ENCODE measurements at regions not wholly inside any gene's neighbourhood (a gene's known extent, or its start where the extent isn't known, plus 50 kb on each side); places are given as distances from the start of the nearest gene placed in this dataset.

- no peak for DNase-seq
These were observed 182.5 kb downstream of the SP3 start for GRCh38 chr2:173782681-173783080.

DNA sequence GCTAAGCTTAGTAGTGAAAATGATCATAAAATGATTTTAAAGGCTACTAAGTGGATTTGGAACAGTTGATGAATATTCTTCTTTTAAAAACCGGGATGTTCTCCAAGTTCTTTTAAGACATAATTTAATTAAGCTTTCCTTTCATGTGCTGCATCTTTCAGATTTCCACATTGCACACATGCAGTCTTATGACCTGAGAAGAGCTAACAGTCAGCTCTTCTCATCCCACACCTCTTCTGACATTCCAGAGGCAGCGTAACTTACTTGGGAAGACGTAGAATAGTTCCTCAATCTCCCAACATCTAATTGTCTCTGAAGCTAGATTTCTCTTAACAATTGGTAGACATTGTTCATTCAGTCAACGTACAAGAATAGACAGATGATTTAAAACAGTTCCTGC is 181.8 kb downstream of the SP3 start:
- DNase-seq, result no peak

GRCh38 chr2:173785813-173786212 is 179.4 kb downstream of the SP3 start:
- no peak for DNase-seq

- no peak for DNase-seq
These were observed 173.7 kb downstream of the SP3 start for GRCh38 chr2:173791502-173791901.

DNA sequence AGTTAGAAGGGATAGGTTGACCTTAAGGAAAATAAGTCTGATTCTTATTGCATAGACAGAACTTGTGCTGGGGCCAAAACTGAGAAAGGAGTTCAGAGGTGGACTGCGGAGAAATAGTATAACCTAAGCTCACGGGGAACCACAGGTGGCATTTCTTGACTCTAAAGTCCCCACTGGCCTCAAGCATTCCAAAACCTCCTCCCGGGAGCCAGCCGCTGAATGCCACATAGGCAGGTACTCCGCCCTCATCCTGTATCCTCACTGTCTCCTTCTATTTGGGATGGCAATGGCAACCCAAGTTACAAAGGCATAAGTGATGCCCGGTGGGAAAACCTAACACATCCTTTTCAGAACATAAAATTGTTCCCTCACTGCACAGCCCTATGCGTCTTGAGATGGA is 173.0 kb downstream of the SP3 start:
- no peak for DNase-seq

DNA sequence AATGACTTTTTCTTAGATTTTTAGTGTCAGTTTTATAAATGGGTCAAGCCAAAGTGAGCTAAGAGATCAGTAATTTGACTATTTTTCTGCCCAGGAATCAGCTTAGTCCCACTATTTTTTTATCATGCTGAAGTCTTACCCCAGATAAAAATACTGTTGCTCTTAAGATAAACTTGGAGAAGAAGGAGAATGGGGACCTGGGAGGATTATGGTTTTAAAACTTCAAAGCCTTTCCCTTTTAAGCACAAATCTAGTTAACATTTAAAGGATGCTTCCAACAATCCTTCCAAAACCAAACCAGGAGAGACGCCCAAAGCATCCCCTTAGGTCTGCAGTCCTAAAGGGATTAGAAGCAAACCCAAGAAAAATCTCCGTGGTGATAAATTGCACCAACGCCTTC is 172.4 kb downstream of the SP3 start:
- no peak for DNase-seq

- no peak for DNase-seq
These were observed 171.2 kb downstream of the SP3 start for GRCh38 chr2:173793709-173794565.

DNA sequence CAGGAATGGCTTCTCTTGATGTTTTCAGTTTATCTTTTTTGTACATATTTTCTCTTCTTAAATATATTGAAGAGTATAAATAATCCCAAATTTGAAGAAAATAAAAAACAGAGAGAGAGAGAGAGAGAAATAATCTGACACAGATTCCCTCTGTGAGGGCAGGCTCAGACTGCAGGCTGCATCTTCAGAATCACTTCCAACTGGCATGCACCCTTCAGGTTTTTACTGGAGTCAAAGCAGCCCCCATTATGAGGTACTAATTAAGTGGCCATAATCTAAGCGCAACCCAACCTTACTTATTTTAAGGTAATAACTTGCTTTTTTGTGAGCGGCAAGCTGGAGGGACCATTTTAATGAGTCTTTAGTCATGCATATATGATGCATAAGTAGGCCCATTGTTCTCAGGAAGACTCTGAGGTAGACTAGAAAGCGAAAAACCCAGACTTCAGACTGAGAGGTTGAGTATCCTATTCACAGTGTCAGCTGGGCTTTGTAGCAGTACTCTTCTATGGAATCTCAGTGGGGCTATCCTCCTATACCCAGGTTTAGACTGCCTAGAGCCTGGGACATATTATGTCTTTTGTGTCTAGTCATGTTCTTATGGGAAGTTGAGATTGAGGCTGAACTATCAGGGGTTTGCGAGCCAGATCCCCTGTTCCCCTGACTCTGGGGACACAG is 167.4 kb downstream of the SP3 start:
- no peak for DNase-seq

GRCh38 chr2:173802518-173802917 is 162.7 kb downstream of the SP3 start:
- DNase-seq, result no peak

DNA sequence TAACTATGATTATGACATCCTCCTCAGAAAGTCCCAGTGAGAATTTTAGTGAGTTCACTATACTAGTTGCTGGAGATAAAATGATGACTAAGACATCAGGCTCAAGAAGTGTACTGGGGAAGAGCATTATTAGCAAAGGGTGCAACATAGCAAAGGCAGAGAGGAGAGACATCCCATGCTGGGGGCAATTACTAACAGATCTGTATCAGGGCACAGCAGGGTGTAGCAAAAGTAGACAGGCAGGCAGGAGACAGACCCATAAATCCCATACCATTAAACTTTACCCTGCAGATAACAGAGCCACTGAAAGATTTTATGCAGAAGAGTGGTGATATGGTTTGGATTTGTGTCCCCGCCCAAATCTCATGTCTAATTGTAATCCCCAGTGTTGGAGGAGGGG is 161.7 kb downstream of the SP3 start:
- DNase-seq, result no peak

DNA sequence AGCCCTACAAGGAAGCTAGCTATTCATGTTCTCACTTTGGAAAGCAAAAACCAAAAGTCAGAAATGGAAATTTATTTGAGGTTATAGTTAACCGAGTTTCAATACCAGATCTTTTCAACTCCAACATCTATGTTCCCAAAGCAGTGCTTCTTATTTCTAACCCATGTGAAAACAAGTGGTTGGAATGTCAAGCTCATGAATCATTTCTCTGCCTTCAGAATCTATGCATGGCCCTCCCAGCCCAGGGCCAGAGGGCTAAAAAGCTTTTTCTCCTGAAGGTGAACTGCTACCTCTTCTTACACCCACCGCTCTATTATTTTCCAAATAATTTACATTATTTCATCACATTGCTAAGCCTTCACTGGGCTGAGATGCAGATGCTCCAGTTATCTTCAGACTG is 158.4 kb downstream of the SP3 start:
- no peak for DNase-seq

- no peak for DNase-seq
These were observed 156.5 kb downstream of the SP3 start for GRCh38 chr2:173808718-173809117.

DNA sequence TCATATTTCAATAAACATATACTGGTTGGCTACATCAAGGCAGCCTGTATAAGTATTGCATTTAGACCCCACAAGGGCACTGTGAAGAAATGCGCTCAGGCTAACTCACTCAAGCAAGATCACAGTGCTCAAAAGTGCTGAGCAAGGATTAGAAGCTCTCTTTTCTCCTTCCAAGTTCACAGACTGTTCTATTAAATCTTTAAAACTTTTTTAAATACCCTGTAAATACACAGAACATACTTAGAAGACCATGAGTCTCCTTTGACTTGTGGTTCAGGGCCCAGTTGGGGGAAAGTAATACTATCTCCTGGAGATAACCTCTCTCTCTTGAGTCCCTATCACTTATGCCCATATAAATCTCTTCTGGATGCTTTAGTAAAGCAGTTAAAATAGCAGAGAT is 152.9 kb downstream of the SP3 start:
- DNase-seq, result no peak

DNA sequence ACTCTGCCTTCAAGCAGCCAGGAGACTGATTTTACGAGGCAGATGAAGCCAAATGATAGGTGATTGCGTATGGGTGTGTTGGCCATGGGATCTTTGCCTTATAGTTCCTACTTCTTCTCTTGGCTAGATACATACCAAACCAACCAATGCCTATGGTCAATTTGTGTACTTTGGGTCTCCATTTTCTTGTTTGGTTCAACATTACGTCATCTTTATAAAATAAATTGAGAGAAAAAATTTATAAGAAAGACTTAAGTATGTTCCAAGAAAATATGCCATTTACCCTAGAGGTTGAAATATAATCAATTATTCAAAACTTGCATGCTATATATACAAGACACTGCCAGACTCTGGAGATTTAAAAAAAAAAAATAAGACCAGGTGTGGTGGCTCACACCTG is 150.9 kb downstream of the SP3 start:
- no peak for DNase-seq

DNA sequence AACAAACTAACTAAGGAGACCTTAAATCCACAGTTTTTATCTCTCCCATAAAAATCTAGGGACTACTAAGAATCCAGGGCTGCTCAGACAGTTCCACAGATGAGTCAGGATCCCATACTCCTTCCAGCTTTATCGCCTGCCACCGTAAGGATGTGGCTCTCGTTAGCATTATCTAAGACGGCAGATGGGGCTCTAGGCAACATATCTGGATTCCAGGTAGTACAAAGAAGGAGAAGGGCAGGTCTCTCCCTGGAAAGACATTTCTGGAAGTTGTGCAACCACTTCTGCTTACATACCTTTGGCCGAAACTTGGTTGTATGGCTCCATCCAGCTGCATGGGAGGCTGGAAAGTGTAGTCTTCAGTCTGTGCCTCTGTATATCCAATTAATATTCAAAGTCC is 149.4 kb downstream of the SP3 start:
- no peak for DNase-seq

- DNase-seq, result no peak
These were observed 147.6 kb downstream of the SP3 start for GRCh38 chr2:173817582-173817981.

DNA sequence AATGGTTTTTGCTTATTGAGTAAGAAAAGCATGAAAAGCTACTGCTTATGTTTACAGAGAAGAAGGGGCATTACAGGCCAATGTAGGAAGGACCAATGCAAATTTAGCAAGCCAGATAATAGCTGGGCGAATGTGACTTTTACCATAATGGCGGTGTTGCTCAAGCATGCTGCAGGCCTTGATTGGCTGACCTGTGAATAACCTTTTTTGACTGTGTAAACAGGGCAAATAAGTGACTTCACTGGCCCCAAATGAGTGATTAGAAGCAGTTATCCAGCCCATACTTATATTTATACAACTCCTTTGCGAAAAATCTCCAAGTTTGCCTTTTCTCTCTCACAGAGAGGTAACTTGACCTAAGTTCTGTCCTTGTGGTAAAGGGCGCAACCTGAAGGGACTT is 146.9 kb downstream of the SP3 start:
- DNase-seq, result no peak

DNA sequence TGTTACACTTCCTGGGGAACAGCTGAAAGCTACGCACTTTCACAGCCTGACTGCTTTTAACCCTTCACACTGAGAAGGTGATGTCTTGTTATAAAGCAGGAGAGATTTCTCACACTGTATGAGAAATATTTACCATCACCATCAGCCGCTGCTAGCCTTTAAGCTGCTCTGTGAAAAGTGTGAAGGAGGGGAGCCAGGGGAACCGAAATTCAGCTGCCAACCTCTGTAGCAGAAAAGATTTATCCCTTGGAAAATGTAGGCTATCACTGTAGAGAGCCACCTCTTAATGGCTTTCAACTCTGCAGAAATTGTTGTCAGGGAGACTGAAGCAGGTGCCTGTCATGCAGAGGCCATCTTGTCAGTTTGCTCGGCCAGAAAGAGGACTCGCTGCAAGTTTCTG is 145.3 kb downstream of the SP3 start:
- DNase-seq, result no peak

DNA sequence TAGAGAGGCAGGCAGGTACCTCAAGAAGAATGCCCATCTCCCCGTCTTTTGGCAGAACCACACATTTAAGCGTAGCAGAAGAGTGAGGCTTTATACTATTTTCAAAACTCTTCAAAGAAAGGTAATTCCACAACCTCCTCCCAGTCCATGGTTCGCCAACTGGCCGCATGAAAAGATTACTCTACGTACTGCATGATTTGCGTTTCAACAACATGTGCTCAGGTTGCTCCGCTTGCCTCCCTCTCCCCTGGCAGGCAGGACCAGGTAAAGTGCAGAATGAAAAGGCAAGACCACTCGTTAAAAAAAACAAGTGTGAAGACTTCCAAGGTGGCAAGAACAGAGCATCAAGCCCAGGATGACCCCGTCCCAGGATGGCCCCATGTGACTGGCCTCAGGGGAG is 143.7 kb downstream of the SP3 start:
- DNase-seq, result no peak

GRCh38 chr2:173822889-173823542 is 142.2 kb downstream of the SP3 start:
- no peak for DNase-seq

DNA sequence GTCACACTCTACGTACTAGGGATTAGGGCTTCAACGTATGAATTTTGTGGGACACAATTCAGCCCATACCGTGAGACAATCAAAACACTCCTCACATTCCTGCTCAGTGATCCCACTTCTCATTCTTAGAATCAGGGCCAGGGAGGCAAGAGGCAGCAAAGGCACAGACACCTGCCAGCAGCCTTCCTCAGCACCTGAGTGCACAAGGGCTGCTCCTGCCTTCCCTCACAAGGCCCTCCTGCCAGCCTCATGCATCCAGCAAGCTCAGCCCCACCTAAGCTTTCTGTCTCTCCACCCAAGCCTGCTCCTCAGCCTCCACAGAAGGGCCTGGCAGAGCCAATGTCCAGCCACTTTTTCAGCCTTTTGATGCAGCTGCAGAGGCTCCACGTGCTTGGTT is 141.6 kb downstream of the SP3 start:
- DNase-seq, result no peak

GRCh38 chr2:173828189-173829142 is 136.7 kb downstream of the SP3 start:
- no peak for DNase-seq

- DNase-seq, result no peak
These were observed 135.4 kb downstream of the SP3 start for GRCh38 chr2:173829727-173830126.
